ENCODE measurements at regions not wholly inside any gene's neighbourhood (a gene's known extent, or its start where the extent isn't known, plus 50 kb on each side); places are given as distances from the start of the nearest gene placed in this dataset.
"Not testable (repeated sequence)": the region's sequence is repeated elsewhere in the genome, so short reads cannot be mapped to it uniquely, and the experiment has no call there.

- no peak for TF ChIP-seq EZH2phosphoT487 (IDR thresholded peaks at IDR 0.05; ENCODE audit: low read depth)
- no peak for TF ChIP-seq CTCF (IDR thresholded peaks at IDR 0.05; ENCODE audit: low read depth, low read length)
Observed at GRCh38 chr5:116730706-116731105, 156.1 kb upstream of the SEMA6A start.

GRCh38 chr5:116730185-116730584 is 155.6 kb upstream of the SEMA6A start:
- H3K79me2 ChIP-seq (ENCODE audit: low read length): no peaks in the 10 kb centered on the region
- TF ChIP-seq EZH2phosphoT487 (IDR thresholded peaks at IDR 0.05; ENCODE audit: low read depth) (no peak), CTCF (IDR thresholded peaks at IDR 0.05; ENCODE audit: low read depth, low read length) (no peak)
- no peak overlapping the region for H3K27ac ChIP-seq (ENCODE audit: low read length)
- H3K4me1 ChIP-seq (ENCODE audit: low read length): no peaks in the 10 kb centered on the region
- no peak overlapping the region for H3K9ac ChIP-seq (ENCODE audit: low read length)
- no peaks in the 10 kb centered on the region for H3K9me3 ChIP-seq (ENCODE audit: insufficient read depth, low read length)
- no peak overlapping the region for H2AFZ ChIP-seq (ENCODE audit: low read depth, low read length)
- H4K20me1 ChIP-seq (ENCODE audit: insufficient read depth, low read length): no peaks in the 10 kb centered on the region
- no peak overlapping the region for H3K4me2 ChIP-seq (ENCODE audit: low read length)
- no peak overlapping the region for H3K4me3 ChIP-seq (ENCODE audit: low read length)
- no peaks in the 10 kb centered on the region for H3K36me3 ChIP-seq (replicated peaks; ENCODE audit: low read depth, low read length)
- no peaks in the 10 kb centered on the region for H3K27me3 ChIP-seq (ENCODE audit: low read depth, low read length)

More at GRCh38 chr5:116730706-116731105, 156.1 kb upstream of the SEMA6A start:
- Histone ChIP-seq H2AFZ (ENCODE audit: low read depth, low read length) (no peak overlapping the region), H3K4me3 (ENCODE audit: low read length) (no peak overlapping the region), H3K36me3 (replicated peaks; ENCODE audit: low read depth, low read length) (no peaks in the 10 kb centered on the region), H3K79me2 (ENCODE audit: low read length) (no peaks in the 10 kb centered on the region), H3K27me3 (ENCODE audit: low read depth, low read length) (no peaks in the 10 kb centered on the region), H3K4me1 (ENCODE audit: low read length) (no peaks in the 10 kb centered on the region), H3K9ac (ENCODE audit: low read length) (no peak overlapping the region), H3K4me2 (ENCODE audit: low read length) (no peak overlapping the region), H4K20me1 (ENCODE audit: insufficient read depth, low read length) (no peaks in the 10 kb centered on the region), H3K9me3 (ENCODE audit: insufficient read depth, low read length) (no peaks in the 10 kb centered on the region), H3K27ac (ENCODE audit: low read length) (no peak overlapping the region)

- no peaks in the 10 kb centered on the region for H3K4me1 ChIP-seq (ENCODE audit: low read length)
- no peak overlapping the region for H3K4me3 ChIP-seq (ENCODE audit: low read length)
- no peaks in the 10 kb centered on the region for H3K36me3 ChIP-seq (replicated peaks; ENCODE audit: low read depth, low read length)
- no peaks in the 10 kb centered on the region for H3K79me2 ChIP-seq (ENCODE audit: low read length)
- no peak overlapping the region for H3K4me2 ChIP-seq (ENCODE audit: low read length)
- no peak for TF ChIP-seq CTCF (IDR thresholded peaks at IDR 0.05; ENCODE audit: low read depth, low read length)
- no peak for TF ChIP-seq EZH2phosphoT487 (IDR thresholded peaks at IDR 0.05; ENCODE audit: low read depth)
- H3K27ac ChIP-seq (ENCODE audit: low read length): no peak overlapping the region
- H2AFZ ChIP-seq (ENCODE audit: low read depth, low read length): no peak overlapping the region
- H3K27me3 ChIP-seq (ENCODE audit: low read depth, low read length): no peaks in the 10 kb centered on the region
- no peak overlapping the region for H3K9ac ChIP-seq (ENCODE audit: low read length)
- no peaks in the 10 kb centered on the region for H4K20me1 ChIP-seq (ENCODE audit: insufficient read depth, low read length)
- no peaks in the 10 kb centered on the region for H3K9me3 ChIP-seq (ENCODE audit: insufficient read depth, low read length)
Observed at GRCh38 chr5:116727248-116727647, 152.6 kb upstream of the SEMA6A start.

GRCh38 chr5:116726180-116726579 is 151.6 kb upstream of the SEMA6A start:
- H3K4me2 ChIP-seq (ENCODE audit: low read length); H3K9ac ChIP-seq (ENCODE audit: low read length); H3K9me3 ChIP-seq (ENCODE audit: insufficient read depth, low read length); H3K27me3 ChIP-seq (ENCODE audit: low read depth, low read length); H3K4me3 ChIP-seq (ENCODE audit: low read length); H3K4me1 ChIP-seq (ENCODE audit: low read length); H4K20me1 ChIP-seq (ENCODE audit: insufficient read depth, low read length); H2AFZ ChIP-seq (ENCODE audit: low read depth, low read length); H3K79me2 ChIP-seq (ENCODE audit: low read length); H3K36me3 ChIP-seq (replicated peaks; ENCODE audit: low read depth, low read length); H3K27ac ChIP-seq (ENCODE audit: low read length): not testable (repeated sequence)

- H3K9me3 ChIP-seq (ENCODE audit: insufficient read depth, low read length): no peaks in the 10 kb centered on the region
- no peak overlapping the region for H3K4me2 ChIP-seq (ENCODE audit: low read length)
- no peaks in the 10 kb centered on the region for H3K79me2 ChIP-seq (ENCODE audit: low read length)
- no peak overlapping the region for H3K9ac ChIP-seq (ENCODE audit: low read length)
- H2AFZ ChIP-seq (ENCODE audit: low read depth, low read length): no peak overlapping the region
- H3K27ac ChIP-seq (ENCODE audit: low read length): no peak overlapping the region
- no peaks in the 10 kb centered on the region for H3K4me1 ChIP-seq (ENCODE audit: low read length)
- no peaks in the 10 kb centered on the region for H3K27me3 ChIP-seq (ENCODE audit: low read depth, low read length)
- no peak overlapping the region for H3K4me3 ChIP-seq (ENCODE audit: low read length)
- no peaks in the 10 kb centered on the region for H3K36me3 ChIP-seq (replicated peaks; ENCODE audit: low read depth, low read length)
- no peaks in the 10 kb centered on the region for H4K20me1 ChIP-seq (ENCODE audit: insufficient read depth, low read length)
- TF ChIP-seq CTCF (IDR thresholded peaks at IDR 0.05; ENCODE audit: low read depth, low read length): no peak
- TF ChIP-seq EZH2phosphoT487 (IDR thresholded peaks at IDR 0.05; ENCODE audit: low read depth): no peak
Observed at GRCh38 chr5:116724971-116725370, 150.3 kb upstream of the SEMA6A start.

All from OCI-LY3 (cell line).